GM23338 (cell line): ENCODE measurements at regions not wholly inside any gene's neighbourhood (a gene's known extent, or its start where the extent isn't known, plus 50 kb on each side); places are given as distances from the start of the nearest gene placed in this dataset.

ENCODE experiments used
- ATAC-seq: fragments of 200-7000 bp; cut with Tn5 transposase; 3 replicates; pipeline ENCODE4 v1.9.1; 2020
- DNase-seq: peaks from one replicate; pipeline ENCODE4 v3.0.0-alpha.2; 2015; ENCODE audit warnings: low spot score
- H2AFZ ChIP-seq: fragments of 200-600 bp; sonication (generic); 2 replicates; pipeline ENCODE4 v1.8.0; 2016; ENCODE audit warnings: antibody characterized with exemption, mild to moderate bottlenecking, moderate library complexity
- H3F3A ChIP-seq: fragments of 200-600 bp; sonication (generic); replicated peaks from 2 replicates; pipeline ENCODE4 v1.8.0; 2017; ENCODE audit warnings: antibody characterized with exemption, mixed run types, low read depth
- H3K27ac ChIP-seq: fragments of 200-600 bp; sonication (generic); 2 replicates; pipeline ENCODE4 v1.6.1; 2016; ENCODE audit warnings: low read depth
- H3K27me3 ChIP-seq: fragments of 200-600 bp; sonication (generic); 2 replicates; pipeline ENCODE4 v1.8.0; 2016; ENCODE audit warnings: mild to moderate bottlenecking, mixed run types, moderate library complexity; ENCODE audit not compliant: insufficient read depth
- H3K36me3 ChIP-seq: fragments of 200-600 bp; sonication (generic); 2 replicates; pipeline ENCODE4 v1.8.0; 2016; ENCODE audit warnings: mild to moderate bottlenecking; ENCODE audit not compliant: insufficient read depth
- H3K4me1 ChIP-seq: fragments of 200-600 bp; sonication (generic); 2 replicates; pipeline ENCODE4 v1.8.0; 2016; ENCODE audit warnings: mild to moderate bottlenecking, moderate library complexity; ENCODE audit not compliant: insufficient read depth
- H3K4me2 ChIP-seq: fragments of 200-600 bp; sonication (generic); 2 replicates; pipeline ENCODE4 v1.7.1; 2017; ENCODE audit warnings: mixed run types
- H3K4me3 ChIP-seq: fragments of 200-600 bp; sonication (generic); 2 replicates; pipeline ENCODE4 v1.6.1; 2016; ENCODE audit warnings: mixed run types
- H3K79me2 ChIP-seq: fragments of 200-600 bp; sonication (generic); replicated peaks from 2 replicates; pipeline ENCODE4 v1.8.0; 2017; ENCODE audit warnings: mild to moderate bottlenecking; ENCODE audit not compliant: insufficient read depth
- H3K9me2 ChIP-seq: fragments of 200-600 bp; sonication (generic); 2 replicates; pipeline ENCODE4 v1.8.0; 2017; ENCODE audit not compliant: insufficient read depth
- H4K20me1 ChIP-seq: fragments of 200-600 bp; sonication (generic); replicated peaks from 2 replicates; pipeline ENCODE4 v1.8.0; 2017; ENCODE audit warnings: mild to moderate bottlenecking; ENCODE audit not compliant: insufficient read depth
- H3K27ac Mint-ChIP-seq: 2 replicates; pipeline ENCODE4 v1.8.0; 2020; ENCODE audit warnings: inconsistent platforms, mild to moderate bottlenecking, moderate library complexity, mixed read lengths
- H3K27me3 Mint-ChIP-seq: 3 replicates; pipeline ENCODE4 v1.8.0; 2022; ENCODE audit warnings: low read depth, mild to moderate bottlenecking, moderate library complexity, mixed read lengths, inconsistent platforms; ENCODE audit not compliant: insufficient read depth, poor library complexity
- H3K36me3 Mint-ChIP-seq: 3 replicates; pipeline ENCODE4 v1.8.0; 2021; ENCODE audit warnings: low read depth, mild to moderate bottlenecking, inconsistent platforms, moderate library complexity, mixed read lengths
- H3K4me1 Mint-ChIP-seq: 3 replicates; pipeline ENCODE4 v1.8.0; 2020; ENCODE audit warnings: mild to moderate bottlenecking, inconsistent platforms, mixed read lengths
- H3K4me3 Mint-ChIP-seq: 3 replicates; pipeline ENCODE4 v1.8.0; 2021; ENCODE audit warnings: moderate library complexity, mild to moderate bottlenecking, inconsistent platforms, mixed read lengths
- H3K9me3 Mint-ChIP-seq: 3 replicates; pipeline ENCODE4 v1.8.0; 2020; ENCODE audit warnings: moderate library complexity, mild to moderate bottlenecking, inconsistent platforms, mixed read lengths
- CREB1 ChIP-seq: fragments of 250-450 bp; sonication (Bioruptor Pico); IDR thresholded peaks from 2 replicates; pipeline ENCODE4 v1.5.0; 2020; ENCODE audit warnings: low read depth, mild to moderate bottlenecking, moderate library complexity
- ETS1 ChIP-seq: IDR thresholded peaks from 2 replicates; pipeline ENCODE4 v1.6.1; 2016; ENCODE audit warnings: antibody characterized with exemption
- EZH2 ChIP-seq: fragments of 200-600 bp; sonication (generic); IDR thresholded peaks from one replicate; pipeline ENCODE4 v1.8.0; 2017; ENCODE audit warnings: antibody characterized with exemption, mild to moderate bottlenecking, low read depth; ENCODE audit not compliant: unreplicated experiment
- EZH2phosphoT487 ChIP-seq: fragments of 200-600 bp; sonication (generic); IDR thresholded peaks from one replicate; pipeline ENCODE4 v1.8.1; 2018; ENCODE audit warnings: antibody characterized with exemption; ENCODE audit not compliant: unreplicated experiment
- JUNB ChIP-seq: IDR thresholded peaks from one replicate; pipeline ENCODE4 v1.6.1; 2016; ENCODE audit warnings: antibody characterized with exemption; ENCODE audit not compliant: unreplicated experiment
- NANOG ChIP-seq: IDR thresholded peaks from 2 replicates; pipeline ENCODE4 v1.6.1; 2016; ENCODE audit warnings: antibody characterized with exemption, borderline replicate concordance
- POLR2AphosphoS5 ChIP-seq: IDR thresholded peaks from 2 replicates; pipeline ENCODE4 v1.6.1; 2016; ENCODE audit warnings: antibody characterized with exemption, low read depth
- STAT1 ChIP-seq: IDR thresholded peaks from one replicate; pipeline ENCODE4 v1.6.1; 2016; ENCODE audit warnings: antibody characterized with exemption; ENCODE audit not compliant: unreplicated experiment
- ZNF114 ChIP-seq: fragments of 250-450 bp; sonication (Bioruptor Pico); IDR thresholded peaks from 2 replicates; pipeline ENCODE4 v1.5.0; 2020; ENCODE audit warnings: mild to moderate bottlenecking, moderate library complexity
- ZNF331 ChIP-seq: fragments of 250-450 bp; sonication (Bioruptor Pico); IDR thresholded peaks from 2 replicates; pipeline ENCODE4 v1.5.0; 2020; ENCODE audit warnings: low read depth, mild to moderate bottlenecking, moderate library complexity
- TF ChIP-seq, protein P1 (sequence below), 2 experiments: fragments of 200-600 bp in 1 of 2; sonication (generic) in 1 of 2; conservative IDR thresholded peaks; 2 replicates each; pipeline versions ENCODE4 v1.5.1 to v1.6.1; 2016 to 2017; ENCODE audit warnings: antibody characterized with exemption in 2 of 2, low read depth in 2 of 2, mild to moderate bottlenecking in 2 of 2, moderate library complexity in 1 of 2
- TF ChIP-seq, protein P2 (sequence below): fragments of 250-450 bp; sonication (Bioruptor Pico); IDR thresholded peaks from 2 replicates; pipeline ENCODE4 v1.5.0; 2020; ENCODE audit warnings: mild to moderate bottlenecking, moderate library complexity
- TF ChIP-seq, protein P3 (sequence below): IDR thresholded peaks from one replicate; pipeline ENCODE4 v1.6.1; 2018; ENCODE audit warnings: antibody characterized with exemption; ENCODE audit not compliant: unreplicated experiment

GRCh38 chr11:11163669-11164333 lies 189.2 kb downstream of the CSNK2A3 start:
- Histone ChIP-seq H4K20me1 (no peaks in the 10 kb centered on the region), H2AFZ (no peak overlapping the region), H3K4me1 (no peaks in the 10 kb centered on the region), H3K4me2 (no peak overlapping the region), H3K79me2 (no peaks in the 10 kb centered on the region), H3K9me2 (peaks cover 5% of the 10 kb centered on the region; the same call in 1 of the 2 replicates), H3K27ac (no peak overlapping the region), H3F3A (no peaks in the 10 kb centered on the region), H3K36me3 (no peaks in the 10 kb centered on the region), H3K27me3 (no peaks in the 10 kb centered on the region), H3K4me3 (no peak overlapping the region)
- Mint-ChIP-seq H3K36me3 (no peaks in the 10 kb centered on the region; the same call in 2 of the 3 replicates), H3K4me3 (no peak overlapping the region), H3K4me1 (no peaks in the 10 kb centered on the region), H3K27ac (no peak overlapping the region), H3K9me3 (peaks cover 12% of the 10 kb centered on the region), H3K27me3 (peaks cover 5% of the 10 kb centered on the region)
- TF ChIP-seq ETS1 (no peak), STAT1 (no peak), ZNF331 (no peak), EZH2 (no peak), CREB1 (CRISPR knock-in tag) (no peak), JUNB (no peak), NANOG (no peak), ZNF114 (CRISPR knock-in tag) (no peak), EZH2phosphoT487 (no peak), POLR2AphosphoS5 (no peak)
- TF ChIP-seq, protein P1, sequence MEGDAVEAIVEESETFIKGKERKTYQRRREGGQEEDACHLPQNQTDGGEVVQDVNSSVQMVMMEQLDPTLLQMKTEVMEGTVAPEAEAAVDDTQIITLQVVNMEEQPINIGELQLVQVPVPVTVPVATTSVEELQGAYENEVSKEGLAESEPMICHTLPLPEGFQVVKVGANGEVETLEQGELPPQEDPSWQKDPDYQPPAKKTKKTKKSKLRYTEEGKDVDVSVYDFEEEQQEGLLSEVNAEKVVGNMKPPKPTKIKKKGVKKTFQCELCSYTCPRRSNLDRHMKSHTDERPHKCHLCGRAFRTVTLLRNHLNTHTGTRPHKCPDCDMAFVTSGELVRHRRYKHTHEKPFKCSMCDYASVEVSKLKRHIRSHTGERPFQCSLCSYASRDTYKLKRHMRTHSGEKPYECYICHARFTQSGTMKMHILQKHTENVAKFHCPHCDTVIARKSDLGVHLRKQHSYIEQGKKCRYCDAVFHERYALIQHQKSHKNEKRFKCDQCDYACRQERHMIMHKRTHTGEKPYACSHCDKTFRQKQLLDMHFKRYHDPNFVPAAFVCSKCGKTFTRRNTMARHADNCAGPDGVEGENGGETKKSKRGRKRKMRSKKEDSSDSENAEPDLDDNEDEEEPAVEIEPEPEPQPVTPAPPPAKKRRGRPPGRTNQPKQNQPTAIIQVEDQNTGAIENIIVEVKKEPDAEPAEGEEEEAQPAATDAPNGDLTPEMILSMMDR (conservative IDR thresholded peaks at IDR 0.05; ENCODE audit: low read depth in 2 of 2), result no peak
- TF ChIP-seq, protein P2, sequence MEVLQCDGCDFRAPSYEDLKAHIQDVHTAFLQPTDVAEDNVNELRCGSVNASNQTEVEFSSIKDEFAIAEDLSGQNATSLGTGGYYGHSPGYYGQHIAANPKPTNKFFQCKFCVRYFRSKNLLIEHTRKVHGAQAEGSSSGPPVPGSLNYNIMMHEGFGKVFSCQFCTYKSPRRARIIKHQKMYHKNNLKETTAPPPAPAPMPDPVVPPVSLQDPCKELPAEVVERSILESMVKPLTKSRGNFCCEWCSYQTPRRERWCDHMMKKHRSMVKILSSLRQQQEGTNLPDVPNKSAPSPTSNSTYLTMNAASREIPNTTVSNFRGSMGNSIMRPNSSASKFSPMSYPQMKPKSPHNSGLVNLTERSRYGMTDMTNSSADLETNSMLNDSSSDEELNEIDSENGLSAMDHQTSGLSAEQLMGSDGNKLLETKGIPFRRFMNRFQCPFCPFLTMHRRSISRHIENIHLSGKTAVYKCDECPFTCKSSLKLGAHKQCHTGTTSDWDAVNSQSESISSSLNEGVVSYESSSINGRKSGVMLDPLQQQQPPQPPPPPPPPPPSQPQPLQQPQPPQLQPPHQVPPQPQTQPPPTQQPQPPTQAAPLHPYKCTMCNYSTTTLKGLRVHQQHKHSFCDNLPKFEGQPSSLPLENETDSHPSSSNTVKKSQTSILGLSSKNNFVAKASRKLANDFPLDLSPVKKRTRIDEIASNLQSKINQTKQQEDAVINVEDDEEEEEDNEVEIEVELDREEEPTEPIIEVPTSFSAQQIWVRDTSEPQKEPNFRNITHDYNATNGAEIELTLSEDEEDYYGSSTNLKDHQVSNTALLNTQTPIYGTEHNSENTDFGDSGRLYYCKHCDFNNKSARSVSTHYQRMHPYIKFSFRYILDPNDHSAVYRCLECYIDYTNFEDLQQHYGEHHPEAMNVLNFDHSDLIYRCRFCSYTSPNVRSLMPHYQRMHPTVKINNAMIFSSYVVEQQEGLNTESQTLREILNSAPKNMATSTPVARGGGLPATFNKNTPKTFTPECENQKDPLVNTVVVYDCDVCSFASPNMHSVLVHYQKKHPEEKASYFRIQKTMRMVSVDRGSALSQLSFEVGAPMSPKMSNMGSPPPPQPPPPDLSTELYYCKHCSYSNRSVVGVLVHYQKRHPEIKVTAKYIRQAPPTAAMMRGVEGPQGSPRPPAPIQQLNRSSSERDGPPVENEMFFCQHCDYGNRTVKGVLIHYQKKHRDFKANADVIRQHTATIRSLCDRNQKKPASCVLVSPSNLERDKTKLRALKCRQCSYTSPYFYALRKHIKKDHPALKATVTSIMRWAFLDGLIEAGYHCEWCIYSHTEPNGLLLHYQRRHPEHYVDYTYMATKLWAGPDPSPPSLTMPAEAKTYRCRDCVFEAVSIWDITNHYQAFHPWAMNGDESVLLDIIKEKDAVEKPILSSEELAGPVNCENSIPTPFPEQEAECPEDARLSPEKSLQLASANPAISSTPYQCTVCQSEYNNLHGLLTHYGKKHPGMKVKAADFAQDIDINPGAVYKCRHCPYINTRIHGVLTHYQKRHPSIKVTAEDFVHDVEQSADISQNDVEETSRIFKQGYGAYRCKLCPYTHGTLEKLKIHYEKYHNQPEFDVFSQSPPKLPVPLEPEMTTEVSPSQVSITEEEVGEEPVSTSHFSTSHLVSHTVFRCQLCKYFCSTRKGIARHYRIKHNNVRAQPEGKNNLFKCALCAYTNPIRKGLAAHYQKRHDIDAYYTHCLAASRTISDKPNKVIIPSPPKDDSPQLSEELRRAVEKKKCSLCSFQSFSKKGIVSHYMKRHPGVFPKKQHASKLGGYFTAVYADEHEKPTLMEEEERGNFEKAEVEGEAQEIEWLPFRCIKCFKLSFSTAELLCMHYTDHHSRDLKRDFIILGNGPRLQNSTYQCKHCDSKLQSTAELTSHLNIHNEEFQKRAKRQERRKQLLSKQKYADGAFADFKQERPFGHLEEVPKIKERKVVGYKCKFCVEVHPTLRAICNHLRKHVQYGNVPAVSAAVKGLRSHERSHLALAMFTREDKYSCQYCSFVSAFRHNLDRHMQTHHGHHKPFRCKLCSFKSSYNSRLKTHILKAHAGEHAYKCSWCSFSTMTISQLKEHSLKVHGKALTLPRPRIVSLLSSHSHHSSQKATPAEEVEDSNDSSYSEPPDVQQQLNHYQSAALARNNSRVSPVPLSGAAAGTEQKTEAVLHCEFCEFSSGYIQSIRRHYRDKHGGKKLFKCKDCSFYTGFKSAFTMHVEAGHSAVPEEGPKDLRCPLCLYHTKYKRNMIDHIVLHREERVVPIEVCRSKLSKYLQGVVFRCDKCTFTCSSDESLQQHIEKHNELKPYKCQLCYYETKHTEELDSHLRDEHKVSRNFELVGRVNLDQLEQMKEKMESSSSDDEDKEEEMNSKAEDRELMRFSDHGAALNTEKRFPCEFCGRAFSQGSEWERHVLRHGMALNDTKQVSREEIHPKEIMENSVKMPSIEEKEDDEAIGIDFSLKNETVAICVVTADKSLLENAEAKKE (CRISPR knock-in tag), result no peak
- TF ChIP-seq, protein P3, sequence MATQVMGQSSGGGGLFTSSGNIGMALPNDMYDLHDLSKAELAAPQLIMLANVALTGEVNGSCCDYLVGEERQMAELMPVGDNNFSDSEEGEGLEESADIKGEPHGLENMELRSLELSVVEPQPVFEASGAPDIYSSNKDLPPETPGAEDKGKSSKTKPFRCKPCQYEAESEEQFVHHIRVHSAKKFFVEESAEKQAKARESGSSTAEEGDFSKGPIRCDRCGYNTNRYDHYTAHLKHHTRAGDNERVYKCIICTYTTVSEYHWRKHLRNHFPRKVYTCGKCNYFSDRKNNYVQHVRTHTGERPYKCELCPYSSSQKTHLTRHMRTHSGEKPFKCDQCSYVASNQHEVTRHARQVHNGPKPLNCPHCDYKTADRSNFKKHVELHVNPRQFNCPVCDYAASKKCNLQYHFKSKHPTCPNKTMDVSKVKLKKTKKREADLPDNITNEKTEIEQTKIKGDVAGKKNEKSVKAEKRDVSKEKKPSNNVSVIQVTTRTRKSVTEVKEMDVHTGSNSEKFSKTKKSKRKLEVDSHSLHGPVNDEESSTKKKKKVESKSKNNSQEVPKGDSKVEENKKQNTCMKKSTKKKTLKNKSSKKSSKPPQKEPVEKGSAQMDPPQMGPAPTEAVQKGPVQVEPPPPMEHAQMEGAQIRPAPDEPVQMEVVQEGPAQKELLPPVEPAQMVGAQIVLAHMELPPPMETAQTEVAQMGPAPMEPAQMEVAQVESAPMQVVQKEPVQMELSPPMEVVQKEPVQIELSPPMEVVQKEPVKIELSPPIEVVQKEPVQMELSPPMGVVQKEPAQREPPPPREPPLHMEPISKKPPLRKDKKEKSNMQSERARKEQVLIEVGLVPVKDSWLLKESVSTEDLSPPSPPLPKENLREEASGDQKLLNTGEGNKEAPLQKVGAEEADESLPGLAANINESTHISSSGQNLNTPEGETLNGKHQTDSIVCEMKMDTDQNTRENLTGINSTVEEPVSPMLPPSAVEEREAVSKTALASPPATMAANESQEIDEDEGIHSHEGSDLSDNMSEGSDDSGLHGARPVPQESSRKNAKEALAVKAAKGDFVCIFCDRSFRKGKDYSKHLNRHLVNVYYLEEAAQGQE, result no peak
- no peak for ATAC-seq
- no peak for DNase-seq
